ENCODE measurements at regions not wholly inside any gene's neighbourhood (a gene's known extent, or its start where the extent isn't known, plus 50 kb on each side); places are given as distances from the start of the nearest gene placed in this dataset.

DNA sequence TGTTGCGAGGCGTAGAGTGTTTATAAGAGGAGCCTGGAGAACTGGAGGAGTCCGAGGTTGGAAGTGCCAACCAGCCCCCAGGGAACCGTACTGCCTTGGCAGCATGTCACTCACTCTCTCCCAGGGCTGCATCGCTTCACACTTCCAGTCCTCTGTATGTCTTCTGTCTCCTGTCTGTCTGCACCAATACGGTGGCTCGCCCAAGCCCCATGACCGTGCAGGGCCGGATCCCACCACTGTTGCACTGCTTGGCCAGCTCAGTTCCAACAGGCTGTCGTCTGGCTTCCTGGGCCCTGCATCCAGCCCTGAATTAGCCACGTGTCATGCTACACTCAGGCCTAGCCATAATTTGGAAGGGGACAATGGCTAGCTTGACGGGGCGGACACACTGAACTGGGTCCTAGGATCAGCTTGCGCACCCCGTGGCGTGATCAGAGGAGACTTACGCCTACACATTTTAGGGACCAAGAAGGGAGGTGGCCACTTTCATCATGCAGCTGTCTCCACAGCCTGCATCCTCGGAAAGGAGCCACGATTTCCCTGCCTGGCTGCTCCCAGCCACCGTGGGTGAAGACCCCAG, 147.1 kb downstream of the URI1 start:
- Histone ChIP-seq H3K36me3 (ENCODE audit: control insufficient read depth, insufficient read depth, low read length) (no peaks in the 10 kb centered on the region), H3K27ac (no peak overlapping the region), H2AFZ (no peak overlapping the region), H3K9ac (no peak overlapping the region), H3K27me3 (ENCODE audit: control insufficient read depth, insufficient read depth, low read length) (no peaks in the 10 kb centered on the region), H3K4me2 (ENCODE audit: low read length) (no peak overlapping the region), H3K4me1 (no peaks in the 10 kb centered on the region), H3K9me3 (ENCODE audit: control insufficient read depth, low read length) (no peaks in the 10 kb centered on the region), H3K79me2 (no peaks in the 10 kb centered on the region), H3K4me3 (ENCODE audit: low read depth, low read length) (no peak overlapping the region)
- TF ChIP-seq, protein P1, sequence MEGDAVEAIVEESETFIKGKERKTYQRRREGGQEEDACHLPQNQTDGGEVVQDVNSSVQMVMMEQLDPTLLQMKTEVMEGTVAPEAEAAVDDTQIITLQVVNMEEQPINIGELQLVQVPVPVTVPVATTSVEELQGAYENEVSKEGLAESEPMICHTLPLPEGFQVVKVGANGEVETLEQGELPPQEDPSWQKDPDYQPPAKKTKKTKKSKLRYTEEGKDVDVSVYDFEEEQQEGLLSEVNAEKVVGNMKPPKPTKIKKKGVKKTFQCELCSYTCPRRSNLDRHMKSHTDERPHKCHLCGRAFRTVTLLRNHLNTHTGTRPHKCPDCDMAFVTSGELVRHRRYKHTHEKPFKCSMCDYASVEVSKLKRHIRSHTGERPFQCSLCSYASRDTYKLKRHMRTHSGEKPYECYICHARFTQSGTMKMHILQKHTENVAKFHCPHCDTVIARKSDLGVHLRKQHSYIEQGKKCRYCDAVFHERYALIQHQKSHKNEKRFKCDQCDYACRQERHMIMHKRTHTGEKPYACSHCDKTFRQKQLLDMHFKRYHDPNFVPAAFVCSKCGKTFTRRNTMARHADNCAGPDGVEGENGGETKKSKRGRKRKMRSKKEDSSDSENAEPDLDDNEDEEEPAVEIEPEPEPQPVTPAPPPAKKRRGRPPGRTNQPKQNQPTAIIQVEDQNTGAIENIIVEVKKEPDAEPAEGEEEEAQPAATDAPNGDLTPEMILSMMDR (IDR thresholded peaks at IDR 0.05): no peak

DNA sequence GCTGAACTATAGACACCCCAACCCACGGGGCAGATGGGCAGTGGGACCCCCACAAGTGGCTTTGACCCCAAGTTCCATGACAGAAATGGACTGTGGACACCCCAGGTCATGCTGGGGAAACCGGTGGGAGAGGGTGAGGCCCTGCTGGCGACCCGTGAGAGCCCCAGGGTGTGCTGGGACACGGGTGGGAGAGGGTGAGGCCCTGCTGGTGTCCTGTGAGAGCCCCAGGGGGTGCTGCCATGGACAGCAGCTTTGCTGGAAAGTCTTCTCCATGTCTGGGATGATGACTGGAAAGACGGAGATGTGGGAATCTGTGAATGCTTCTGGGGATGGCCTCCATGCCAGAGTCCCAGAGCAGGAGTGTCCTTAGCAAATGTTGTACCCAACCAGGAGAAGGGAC, 148.4 kb downstream of the URI1 start:
- Histone ChIP-seq H3K36me3 (ENCODE audit: control insufficient read depth, insufficient read depth, low read length) (no peaks in the 10 kb centered on the region), H3K4me2 (ENCODE audit: low read length) (no peak overlapping the region), H3K4me1 (no peaks in the 10 kb centered on the region), H2AFZ (no peak overlapping the region), H3K79me2 (no peaks in the 10 kb centered on the region), H3K27me3 (ENCODE audit: control insufficient read depth, insufficient read depth, low read length) (no peaks in the 10 kb centered on the region), H3K9ac (no peak overlapping the region), H3K9me3 (ENCODE audit: control insufficient read depth, low read length) (no peaks in the 10 kb centered on the region), H3K4me3 (ENCODE audit: low read depth, low read length) (no peak overlapping the region), H3K27ac (no peak overlapping the region)
- TF ChIP-seq, protein P1 (IDR thresholded peaks at IDR 0.05): no peak

DNA sequence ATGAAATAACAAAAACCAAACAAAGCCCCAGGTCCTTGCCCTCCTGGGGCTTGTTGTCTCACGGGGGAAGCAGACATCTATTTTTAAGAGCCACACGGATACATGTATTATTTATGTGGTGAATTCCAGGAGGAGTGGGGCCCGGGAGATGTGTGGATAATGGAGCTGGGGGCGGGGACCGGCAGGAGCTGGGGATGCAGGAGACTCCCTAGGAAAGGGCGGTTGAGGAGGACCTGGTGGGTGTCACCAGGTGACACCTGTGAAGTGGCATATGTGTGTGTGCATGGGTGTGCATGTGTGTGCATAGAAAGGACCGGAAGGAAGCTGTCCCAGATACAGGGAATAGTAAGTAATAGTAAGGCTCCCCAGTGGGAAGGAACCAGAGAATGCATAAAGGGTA, 148.9 kb downstream of the URI1 start:
- Histone ChIP-seq H3K27ac (no peak overlapping the region), H3K36me3 (ENCODE audit: control insufficient read depth, insufficient read depth, low read length) (no peaks in the 10 kb centered on the region), H3K79me2 (no peaks in the 10 kb centered on the region), H3K4me2 (ENCODE audit: low read length) (no peak overlapping the region), H3K9ac (no peak overlapping the region), H3K4me1 (no peaks in the 10 kb centered on the region), H2AFZ (no peak overlapping the region), H3K9me3 (ENCODE audit: control insufficient read depth, low read length) (no peaks in the 10 kb centered on the region), H3K4me3 (ENCODE audit: low read depth, low read length) (no peak overlapping the region), H3K27me3 (ENCODE audit: control insufficient read depth, insufficient read depth, low read length) (no peaks in the 10 kb centered on the region)
- TF ChIP-seq, protein P1 (IDR thresholded peaks at IDR 0.05): no peak

DNA sequence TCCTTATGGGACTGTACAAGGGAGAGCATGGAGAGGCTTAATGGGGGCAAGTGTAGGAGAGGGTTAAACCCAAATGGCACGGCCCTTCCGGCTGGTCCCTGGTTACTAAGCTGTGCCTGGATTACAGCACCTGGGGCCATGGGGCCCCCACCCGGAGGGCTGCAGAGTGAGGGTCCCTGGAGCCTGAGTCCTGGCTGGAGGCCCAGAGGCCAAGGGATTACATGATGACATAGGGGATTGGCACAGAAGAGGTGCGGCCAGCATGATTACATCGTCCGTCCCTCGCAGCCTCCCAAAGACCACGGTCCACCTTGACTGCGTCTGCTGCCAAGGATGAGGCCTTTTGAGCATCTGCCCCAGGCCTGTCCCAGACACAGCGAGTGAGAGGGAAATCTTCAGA, 149.4 kb downstream of the URI1 start:
- TF ChIP-seq, protein P1 (IDR thresholded peaks at IDR 0.05): no peak
- Histone ChIP-seq H3K9me3 (ENCODE audit: control insufficient read depth, low read length) (no peaks in the 10 kb centered on the region), H3K4me3 (ENCODE audit: low read depth, low read length) (no peak overlapping the region), H3K4me2 (ENCODE audit: low read length) (no peak overlapping the region), H3K79me2 (no peaks in the 10 kb centered on the region), H3K27ac (no peak overlapping the region), H3K27me3 (ENCODE audit: control insufficient read depth, insufficient read depth, low read length) (no peaks in the 10 kb centered on the region), H2AFZ (no peak overlapping the region), H3K4me1 (no peaks in the 10 kb centered on the region), H3K9ac (no peak overlapping the region), H3K36me3 (ENCODE audit: control insufficient read depth, insufficient read depth, low read length) (no peaks in the 10 kb centered on the region)

DNA sequence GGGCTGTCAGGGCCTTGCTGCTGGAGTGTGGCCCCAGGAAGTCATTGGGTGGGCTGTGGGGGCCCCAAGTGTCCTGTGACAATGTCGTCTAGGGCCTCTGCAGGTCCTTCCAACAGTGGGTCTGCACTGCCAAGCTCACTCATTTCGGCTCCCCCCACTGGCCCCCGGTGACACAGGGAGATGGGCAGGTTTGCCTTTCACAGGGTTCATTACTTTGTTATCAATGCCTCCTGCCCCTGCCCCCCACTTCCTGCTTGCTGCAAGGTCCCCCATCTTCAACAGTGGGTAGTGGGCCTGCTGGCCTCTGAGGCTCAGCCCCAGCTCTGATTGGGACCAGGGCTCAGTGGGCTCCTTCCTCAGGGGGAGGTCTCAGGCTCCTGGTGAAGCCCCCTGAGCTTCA, 149.8 kb downstream of the URI1 start:
- Histone ChIP-seq H2AFZ (no peak overlapping the region), H3K4me3 (ENCODE audit: low read depth, low read length) (no peak overlapping the region), H3K79me2 (no peaks in the 10 kb centered on the region), H3K9ac (no peak overlapping the region), H3K36me3 (ENCODE audit: control insufficient read depth, insufficient read depth, low read length) (no peaks in the 10 kb centered on the region), H3K27me3 (ENCODE audit: control insufficient read depth, insufficient read depth, low read length) (no peaks in the 10 kb centered on the region), H3K4me2 (ENCODE audit: low read length) (no peak overlapping the region), H3K27ac (no peak overlapping the region), H3K4me1 (no peaks in the 10 kb centered on the region), H3K9me3 (ENCODE audit: control insufficient read depth, low read length) (no peaks in the 10 kb centered on the region)
- TF ChIP-seq, protein P1 (IDR thresholded peaks at IDR 0.05): no peak

All from parathyroid adenoma (tissue), 2 donors.